ENCODE measurements at regions not wholly inside any gene's neighbourhood (a gene's known extent, or its start where the extent isn't known, plus 50 kb on each side); places are given as distances from the start of the nearest gene placed in this dataset.
A peak's percentile ranks its signal among the peaks of the same experiment; 100 is the strongest.
"Not testable (repeated sequence)": the region's sequence is repeated elsewhere in the genome, so short reads cannot be mapped to it uniquely, and the experiment has no call there.

GRCh38 chr3:84680700-84681099 is 278.1 kb upstream of the CADM2 start:
- DNase-seq, result no peak

DNA sequence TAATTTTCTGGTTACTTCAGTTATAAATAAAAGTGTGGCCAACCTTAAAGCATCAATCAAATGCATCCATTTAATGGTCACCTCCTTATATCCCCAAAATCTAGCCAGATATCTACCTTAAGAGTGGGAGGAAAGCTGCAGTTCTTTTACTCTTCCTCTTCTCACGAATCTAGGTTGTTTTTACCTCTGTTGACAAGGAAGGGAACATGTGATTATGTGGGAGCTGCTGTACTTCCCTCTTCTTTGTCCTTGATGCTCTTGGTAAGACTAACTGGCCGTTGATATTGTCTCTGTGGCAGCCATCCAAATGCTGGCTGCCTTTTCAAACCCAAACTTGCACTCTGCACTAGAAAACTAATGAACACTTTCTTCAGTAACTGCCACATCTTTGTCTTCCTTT is 275.3 kb upstream of the CADM2 start:
- no peak for DNase-seq

DNA sequence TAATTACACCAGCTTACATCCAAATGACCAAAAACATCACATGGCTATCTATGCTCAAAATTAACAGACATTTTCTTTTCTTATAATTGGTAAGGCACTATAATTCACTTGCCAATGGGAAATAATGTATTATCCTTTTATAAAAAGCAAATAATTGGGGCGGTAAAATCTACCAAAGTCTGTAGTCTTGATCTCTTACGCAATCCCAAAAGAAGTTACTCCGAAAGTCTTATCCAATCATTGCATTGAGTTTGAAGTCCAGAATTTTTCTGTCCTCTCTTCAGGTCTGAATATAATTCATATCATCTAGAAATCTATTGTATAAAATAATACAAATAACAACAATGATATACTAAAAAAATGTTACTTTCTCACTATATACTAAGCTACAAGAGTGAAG is 273.3 kb upstream of the CADM2 start:
- DNase-seq, result no peak

DNA sequence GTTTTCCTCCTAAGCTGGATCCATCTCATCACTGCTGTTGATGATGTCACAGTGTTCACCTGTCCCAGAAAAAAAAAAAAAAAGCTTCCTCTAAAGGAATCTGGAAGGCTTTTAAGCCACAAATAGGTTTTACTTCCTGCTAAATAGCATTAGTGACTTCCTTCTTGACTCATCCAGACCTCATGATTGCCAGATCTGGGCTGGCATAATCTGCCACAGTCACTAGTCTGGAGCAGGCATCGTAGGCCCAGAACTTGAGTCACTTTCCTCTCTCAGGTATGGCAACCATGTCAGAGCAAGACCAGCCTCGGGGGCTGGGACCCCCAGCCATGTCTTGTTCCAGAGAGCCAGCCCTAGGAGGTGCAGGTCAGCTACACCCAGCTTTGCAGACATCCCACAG is 266.5 kb upstream of the CADM2 start:
- DNase-seq, result no peak

- DNase-seq, result not testable (repeated sequence)
Measured at GRCh38 chr3:84710288-84710687, 248.5 kb upstream of the CADM2 start.

DNA sequence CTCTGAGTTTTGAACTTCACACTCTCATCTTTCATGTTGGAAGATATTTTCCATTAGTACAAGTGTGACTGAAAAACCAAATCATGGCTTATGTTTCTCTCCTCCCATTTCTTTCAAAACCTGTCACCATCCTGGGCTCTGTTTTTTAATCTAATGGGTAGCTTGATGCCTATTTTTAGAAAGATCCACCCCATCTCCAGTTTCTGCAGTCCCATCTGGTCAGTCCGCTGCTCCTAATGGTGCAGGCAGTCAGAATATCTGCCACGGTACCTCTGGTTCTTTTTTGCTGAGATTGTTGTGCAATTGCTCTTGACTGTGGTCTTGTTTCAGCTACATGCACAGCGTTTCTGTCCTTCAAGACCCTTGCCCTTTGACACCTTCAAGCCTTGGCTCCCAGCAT is 240.9 kb upstream of the CADM2 start:
- no peak for DNase-seq

GRCh38 chr3:84724877-84725276 is 233.9 kb upstream of the CADM2 start:
- no peak for DNase-seq

DNA sequence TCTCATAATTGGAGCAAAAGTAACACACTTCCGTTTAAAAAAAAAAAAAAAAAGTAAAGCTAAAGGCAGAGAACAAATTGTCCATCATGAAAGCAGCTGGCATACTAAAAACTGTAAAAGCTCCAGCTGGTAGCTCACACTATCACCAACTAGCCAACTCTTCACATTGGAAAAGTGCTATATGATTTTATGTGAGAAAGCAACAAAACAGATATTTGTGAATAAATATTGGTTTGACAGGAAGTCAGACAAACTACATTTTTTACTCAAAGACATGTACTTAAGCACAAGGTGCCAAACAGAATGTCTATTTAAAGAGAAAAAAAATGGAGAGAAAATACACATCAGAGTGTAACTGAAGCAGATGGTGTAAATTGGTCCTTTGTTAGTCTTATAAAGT is 231.2 kb upstream of the CADM2 start:
- no peak for DNase-seq

DNA sequence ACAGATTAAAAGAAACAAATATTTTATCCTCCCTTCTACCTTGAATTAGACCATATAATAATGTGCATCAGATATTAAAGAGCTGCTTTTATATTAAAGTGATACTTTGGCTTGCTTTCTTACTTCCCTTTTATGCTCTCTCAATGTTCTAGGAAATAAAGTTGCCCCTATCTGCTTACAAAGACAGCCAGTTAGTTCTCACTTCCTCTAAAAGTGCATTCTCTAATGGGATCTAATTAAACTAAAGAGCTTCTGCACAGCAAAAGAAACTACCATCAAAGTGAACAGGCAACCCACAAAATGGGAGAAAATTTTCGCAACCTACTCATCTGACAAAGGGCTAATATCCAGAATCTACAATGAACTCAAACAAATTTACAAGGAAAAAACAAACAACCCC is 224.1 kb upstream of the CADM2 start:
- DNase-seq, result not testable (repeated sequence)

GRCh38 chr3:84738086-84738485 is 220.7 kb upstream of the CADM2 start:
- DNase-seq, result no peak

GRCh38 chr3:84742915-84743425 is 215.8 kb upstream of the CADM2 start:
- DNase-seq, result no peak

GRCh38 chr3:84744130-84744529 is 214.7 kb upstream of the CADM2 start:
- DNase-seq, result no peak

- DNase-seq, result no peak
Measured at GRCh38 chr3:84755860-84756259, 202.9 kb upstream of the CADM2 start.

- no peak for DNase-seq
Measured at GRCh38 chr3:84759361-84759760, 199.4 kb upstream of the CADM2 start.

GRCh38 chr3:84772841-84773240 is 185.9 kb upstream of the CADM2 start:
- DNase-seq, result no peak

GRCh38 chr3:84783281-84783680 is 175.5 kb upstream of the CADM2 start:
- no peak for DNase-seq

DNA sequence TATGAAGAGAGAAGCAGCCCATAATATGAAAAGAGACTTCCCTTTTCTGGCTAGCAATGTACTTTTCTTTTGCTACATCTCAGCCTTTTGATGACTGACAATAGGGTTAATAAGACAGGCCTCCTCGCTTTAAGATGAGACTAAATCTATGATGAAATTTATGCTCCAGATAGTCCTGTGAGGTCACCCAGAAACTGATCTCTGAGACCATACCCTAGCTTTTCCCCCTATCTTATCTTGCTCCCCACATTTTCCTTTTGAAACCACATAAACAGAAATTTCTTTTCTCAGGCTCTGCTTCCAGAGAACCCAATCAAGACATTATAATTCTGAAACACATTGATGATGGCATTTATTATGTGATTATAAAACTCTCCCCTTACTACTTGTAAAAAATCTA is 168.8 kb upstream of the CADM2 start:
- no peak for DNase-seq

GRCh38 chr3:84806958-84807357 is 151.8 kb upstream of the CADM2 start:
- no peak for DNase-seq

DNA sequence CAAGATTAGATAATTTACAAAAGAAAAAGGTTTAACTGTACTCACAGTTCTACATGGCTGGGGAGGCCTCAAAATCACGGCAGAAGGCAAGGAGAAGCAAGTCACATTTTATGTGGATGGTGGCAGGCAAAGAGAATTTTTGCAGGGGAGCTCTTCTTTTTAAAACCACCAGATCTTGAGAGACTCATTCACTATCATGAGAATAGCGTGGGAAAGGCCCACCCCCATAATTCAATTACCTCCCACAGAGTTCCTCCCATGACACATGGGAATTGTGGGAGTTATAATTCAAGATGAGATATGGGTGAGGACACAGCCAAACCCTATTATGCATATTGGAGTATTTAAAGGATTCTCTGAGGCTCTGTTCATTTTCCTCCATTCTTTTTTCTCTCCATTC is 138.7 kb upstream of the CADM2 start:
- DNase-seq, result no peak

DNA sequence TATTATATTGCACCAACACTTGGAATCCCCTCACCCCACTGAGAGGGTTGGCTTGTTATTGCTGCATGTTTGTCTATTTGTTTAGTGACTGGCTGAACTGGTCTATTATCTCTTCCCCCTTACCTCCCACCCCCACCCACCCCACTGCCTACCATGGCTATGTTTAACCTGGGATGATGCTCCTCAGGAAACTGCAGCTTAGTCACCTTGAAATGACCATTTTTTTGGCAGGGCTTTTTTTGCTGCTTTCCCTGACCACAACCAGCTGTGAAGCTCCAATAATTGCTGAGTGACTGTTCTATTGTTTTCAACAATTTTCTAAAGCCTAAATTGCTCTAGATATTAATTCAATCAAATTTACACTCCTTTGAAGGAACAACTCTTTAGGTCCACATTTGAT is 137.9 kb upstream of the CADM2 start:
- no peak for DNase-seq

- no peak for DNase-seq
Measured at GRCh38 chr3:84825817-84826216, 133.0 kb upstream of the CADM2 start.

GRCh38 chr3:84830476-84830875 is 128.3 kb upstream of the CADM2 start:
- DNase-seq, result no peak

DNA sequence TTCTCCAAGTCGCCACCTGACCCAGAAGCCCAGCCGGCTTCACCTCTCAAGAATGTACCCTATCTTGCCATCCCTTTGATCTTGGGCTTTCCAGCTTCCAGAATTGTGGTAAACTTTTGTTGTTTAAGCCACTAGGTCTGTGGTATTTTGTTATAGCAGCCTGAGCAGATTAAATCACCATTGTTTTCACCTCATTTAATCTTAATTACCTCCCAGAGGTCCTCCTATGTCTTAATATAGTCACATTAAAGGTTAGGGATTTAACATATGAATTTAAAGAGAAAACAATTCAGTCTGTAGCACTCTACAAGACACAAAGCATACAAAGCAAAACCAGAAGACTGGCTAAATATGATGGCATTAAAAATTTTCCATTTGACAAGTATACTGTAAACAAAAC is 123.4 kb upstream of the CADM2 start:
- DNase-seq, result no peak

DNA sequence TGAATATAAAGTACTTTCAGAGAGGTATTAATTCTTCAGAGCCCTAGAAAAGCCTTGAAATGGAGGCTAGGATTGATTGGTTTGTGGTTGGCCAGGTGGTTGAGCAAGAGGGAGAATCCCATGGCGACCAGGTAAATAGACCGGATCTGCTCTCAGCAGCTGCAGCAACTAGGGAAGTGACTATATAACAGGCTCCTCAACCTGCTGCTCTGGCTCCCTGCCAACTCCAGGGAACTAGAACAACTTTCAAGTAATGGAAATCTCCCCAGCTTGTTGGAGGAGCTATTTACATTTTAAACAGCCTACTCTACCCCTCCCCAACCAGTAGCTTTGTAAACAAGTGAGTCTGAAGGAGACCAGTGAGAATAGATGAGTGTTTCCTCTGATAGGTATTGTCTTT is 121.8 kb upstream of the CADM2 start:
- DNase-seq, result peak; percentile 66

GRCh38 chr3:84877092-84877491 is 81.7 kb upstream of the CADM2 start:
- DNase-seq, result no peak

- no peak for DNase-seq
Measured at GRCh38 chr3:84881288-84881687, 77.5 kb upstream of the CADM2 start.
